ENCODE measurements at regions not wholly inside any gene's neighbourhood (a gene's known extent, or its start where the extent isn't known, plus 50 kb on each side); places are given as distances from the start of the nearest gene placed in this dataset.
A peak's percentile ranks its signal among the peaks of the same experiment; 100 is the strongest.

GRCh38 chr16:65414284-65414984 lies 292.6 kb upstream of the CDH11 start:
- no peak for TF ChIP-seq CTCF (IDR thresholded peaks at IDR 0.05; ENCODE audit: insufficient read depth, low read depth, low read length)
- Histone ChIP-seq H3K36me3 (ENCODE audit: control insufficient read depth, insufficient read depth, low read length) (no peaks in the 10 kb centered on the region), H3K27me3 (ENCODE audit: control insufficient read depth, insufficient read depth, low read length) (no peaks in the 10 kb centered on the region), H3K4me3 (ENCODE audit: low read depth, low read length) (no peak overlapping the region)
- DNase-seq (ENCODE audit: low read depth): peak; percentile 54
- ChIA-PET CTCF (no interaction called here), POLR2A (no interaction called here)

GRCh38 chr16:65413861-65414260 lies 292.0 kb upstream of the CDH11 start:
- ChIA-PET POLR2A (no interaction called here), CTCF (no interaction called here)
- Histone ChIP-seq H3K27me3 (ENCODE audit: control insufficient read depth, insufficient read depth, low read length) (no peaks in the 10 kb centered on the region), H3K36me3 (ENCODE audit: control insufficient read depth, insufficient read depth, low read length) (no peaks in the 10 kb centered on the region), H3K4me3 (ENCODE audit: low read depth, low read length) (no peak overlapping the region)
- DNase-seq (ENCODE audit: low read depth): no peak
- no peak for TF ChIP-seq CTCF (IDR thresholded peaks at IDR 0.05; ENCODE audit: insufficient read depth, low read depth, low read length)

- CTCF ChIA-PET: interaction anchor here (0.9 to 1.1 kb wide), 2 partner anchors 16 to 17 kb away, joined by 3 read pairs; no protein-coding TSS in a partner anchor
Measured at GRCh38 chr16:65410801-65411200, 288.9 kb upstream of the CDH11 start.

GRCh38 chr16:65409510-65409909 lies 287.6 kb upstream of the CDH11 start:
- Histone ChIP-seq H3K27me3 (ENCODE audit: control insufficient read depth, insufficient read depth, low read length) (no peaks in the 10 kb centered on the region), H3K4me3 (ENCODE audit: low read depth, low read length) (no peak overlapping the region), H3K36me3 (ENCODE audit: control insufficient read depth, insufficient read depth, low read length) (no peaks in the 10 kb centered on the region)
- ChIA-PET CTCF (no interaction called here), POLR2A (no interaction called here)
- no peak for TF ChIP-seq CTCF (IDR thresholded peaks at IDR 0.05; ENCODE audit: insufficient read depth, low read depth, low read length)
- DNase-seq (ENCODE audit: low read depth): no peak

More at GRCh38 chr16:65410801-65411200, 288.9 kb upstream of the CDH11 start:
- no peak for DNase-seq (ENCODE audit: low read depth)
- Histone ChIP-seq H3K27me3 (ENCODE audit: control insufficient read depth, insufficient read depth, low read length) (no peaks in the 10 kb centered on the region), H3K4me3 (ENCODE audit: low read depth, low read length) (no peak overlapping the region), H3K36me3 (ENCODE audit: control insufficient read depth, insufficient read depth, low read length) (no peaks in the 10 kb centered on the region)
- no peak for TF ChIP-seq CTCF (IDR thresholded peaks at IDR 0.05; ENCODE audit: insufficient read depth, low read depth, low read length)
- POLR2A ChIA-PET: no interaction called here

GRCh38 chr16:65406933-65407332 lies 285.1 kb upstream of the CDH11 start:
- Histone ChIP-seq H3K4me3 (ENCODE audit: low read depth, low read length) (no peak overlapping the region), H3K36me3 (ENCODE audit: control insufficient read depth, insufficient read depth, low read length) (no peaks in the 10 kb centered on the region), H3K27me3 (ENCODE audit: control insufficient read depth, insufficient read depth, low read length) (no peaks in the 10 kb centered on the region)
- no peak for TF ChIP-seq CTCF (IDR thresholded peaks at IDR 0.05; ENCODE audit: insufficient read depth, low read depth, low read length)
- ChIA-PET POLR2A (no interaction called here), CTCF (no interaction called here)
- no peak for DNase-seq (ENCODE audit: low read depth)
